SU-DHL-6 (cell line): ENCODE measurements at regions not wholly inside any gene's neighbourhood (a gene's known extent, or its start where the extent isn't known, plus 50 kb on each side); places are given as distances from the start of the nearest gene placed in this dataset.
A peak's percentile ranks its signal among the peaks of the same experiment; 100 is the strongest.

Experiments
- H2AFZ ChIP-seq: fragments of 200-600 bp; sonication (generic); 2 replicates; pipeline ENCODE4 v1.6.1; 2014; ENCODE audit warnings: low read depth, mild to moderate bottlenecking, moderate library complexity, mixed read lengths, antibody characterized with exemption, low read length; ENCODE audit not compliant: severe bottlenecking
- H3F3A ChIP-seq: fragments of 200-600 bp; shearing (Covaris generic); 2 replicates; pipeline ENCODE4 v1.6.0; 2016; ENCODE audit warnings: antibody characterized with exemption, mild to moderate bottlenecking; ENCODE audit not compliant: insufficient read depth
- H3K27ac ChIP-seq: fragments of 200-600 bp; sonication (generic); 2 replicates; pipeline ENCODE4 v1.5.1; 2016; ENCODE audit warnings: low read depth, mild to moderate bottlenecking, low read length, moderate library complexity, mixed read lengths
- H3K27me3 ChIP-seq: fragments of 200-600 bp; sonication (generic), shearing (Covaris generic); 2 replicates; pipeline ENCODE4 v1.6.0; 2014; ENCODE audit warnings: mild to moderate bottlenecking, low read length
- H3K36me3 ChIP-seq: fragments of 200-600 bp; sonication (generic); 2 replicates; pipeline ENCODE4 v1.6.1; 2014; ENCODE audit warnings: mild to moderate bottlenecking, low read length, mixed read lengths
- H3K4me2 ChIP-seq: fragments of 300-600, 200-600 bp; shearing (Covaris generic), sonication (generic); 2 replicates; pipeline ENCODE4 v1.6.0; 2014; ENCODE audit warnings: low read length, low read depth, mild to moderate bottlenecking; ENCODE audit not compliant: poor library complexity, severe bottlenecking
- H3K4me3 ChIP-seq: fragments of 200-600 bp; sonication (generic); 2 replicates; pipeline ENCODE4 v1.5.1; 2014; ENCODE audit warnings: antibody characterized with exemption, low read length, mild to moderate bottlenecking, mixed read lengths; ENCODE audit not compliant: insufficient read depth, poor library complexity, severe bottlenecking
- H3K79me2 ChIP-seq: fragments of 200-600 bp; sonication (generic); 2 replicates; pipeline ENCODE4 v1.6.1; 2014; ENCODE audit warnings: mild to moderate bottlenecking, low read length, moderate library complexity; ENCODE audit not compliant: insufficient read depth
- H3K9ac ChIP-seq: fragments of 200-600 bp; sonication (generic); 2 replicates; pipeline ENCODE4 v1.7.0; 2014; ENCODE audit warnings: mild to moderate bottlenecking, low read length
- H3K9me2 ChIP-seq: fragments of 200-600 bp; sonication (generic); replicated peaks from 2 replicates; pipeline ENCODE4 v1.6.1; 2014; ENCODE audit warnings: low read length; ENCODE audit not compliant: insufficient read depth
- H3K9me3 ChIP-seq: fragments of 200-600 bp; sonication (generic); 2 replicates; pipeline ENCODE4 v1.6.1; 2014; ENCODE audit warnings: low read length, mixed read lengths; ENCODE audit not compliant: insufficient read depth
- H4K20me1 ChIP-seq: fragments of 200-600 bp; sonication (generic); 2 replicates; pipeline ENCODE4 v1.6.1; 2014; ENCODE audit warnings: low read depth, mild to moderate bottlenecking, antibody characterized with exemption, low read length, moderate library complexity, mixed read lengths
- EZH2phosphoT487 ChIP-seq: fragments of 200-600 bp; sonication (generic), shearing (Covaris generic); conservative IDR thresholded peaks from 2 replicates; pipeline ENCODE4 v1.6.1; 2018; ENCODE audit warnings: mild to moderate bottlenecking, antibody characterized with exemption, low read length, moderate library complexity, mixed read lengths
- TF ChIP-seq, protein P1 (sequence below): fragments of 200-600 bp; sonication (generic); IDR thresholded peaks from one replicate; pipeline ENCODE4 v1.5.1; 2017; ENCODE audit warnings: antibody characterized with exemption, mild to moderate bottlenecking, low read length, moderate library complexity; ENCODE audit not compliant: insufficient read depth, poor library complexity, severe bottlenecking

DNA sequence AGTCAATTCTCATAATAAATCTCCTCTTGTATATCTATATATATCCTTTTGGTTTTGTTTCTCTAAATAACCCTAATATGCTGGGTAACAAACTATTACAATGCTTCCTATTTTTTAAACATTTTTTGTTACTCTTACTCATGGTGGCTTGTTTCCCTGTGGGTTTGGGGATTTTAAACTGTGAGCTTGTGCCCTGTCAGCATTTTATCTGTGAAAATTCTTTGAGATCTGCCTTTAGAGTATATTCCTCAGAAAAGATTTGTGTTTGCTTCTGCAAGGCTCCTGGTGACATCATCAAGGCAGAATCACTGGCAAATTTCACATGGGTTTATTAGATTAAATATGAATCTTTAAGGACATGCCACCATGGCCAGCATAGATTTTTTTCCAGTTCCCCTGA is 273.6 kb downstream of the LRFN2 start:
- Histone ChIP-seq H2AFZ (no peak overlapping the region), H3K36me3 (no peaks in the 10 kb centered on the region), H4K20me1 (no peaks in the 10 kb centered on the region), H3F3A (no peaks in the 10 kb centered on the region), H3K27ac (no peak overlapping the region), H3K4me2 (no peak overlapping the region), H3K9me2 (no peaks in the 10 kb centered on the region), H3K9me3 (no peaks in the 10 kb centered on the region), H3K27me3 (no peaks in the 10 kb centered on the region), H3K4me3 (no peak overlapping the region), H3K79me2 (no peaks in the 10 kb centered on the region), H3K9ac (no peak overlapping the region)
- TF ChIP-seq, protein P1, sequence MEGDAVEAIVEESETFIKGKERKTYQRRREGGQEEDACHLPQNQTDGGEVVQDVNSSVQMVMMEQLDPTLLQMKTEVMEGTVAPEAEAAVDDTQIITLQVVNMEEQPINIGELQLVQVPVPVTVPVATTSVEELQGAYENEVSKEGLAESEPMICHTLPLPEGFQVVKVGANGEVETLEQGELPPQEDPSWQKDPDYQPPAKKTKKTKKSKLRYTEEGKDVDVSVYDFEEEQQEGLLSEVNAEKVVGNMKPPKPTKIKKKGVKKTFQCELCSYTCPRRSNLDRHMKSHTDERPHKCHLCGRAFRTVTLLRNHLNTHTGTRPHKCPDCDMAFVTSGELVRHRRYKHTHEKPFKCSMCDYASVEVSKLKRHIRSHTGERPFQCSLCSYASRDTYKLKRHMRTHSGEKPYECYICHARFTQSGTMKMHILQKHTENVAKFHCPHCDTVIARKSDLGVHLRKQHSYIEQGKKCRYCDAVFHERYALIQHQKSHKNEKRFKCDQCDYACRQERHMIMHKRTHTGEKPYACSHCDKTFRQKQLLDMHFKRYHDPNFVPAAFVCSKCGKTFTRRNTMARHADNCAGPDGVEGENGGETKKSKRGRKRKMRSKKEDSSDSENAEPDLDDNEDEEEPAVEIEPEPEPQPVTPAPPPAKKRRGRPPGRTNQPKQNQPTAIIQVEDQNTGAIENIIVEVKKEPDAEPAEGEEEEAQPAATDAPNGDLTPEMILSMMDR = no peak
- no peak for TF ChIP-seq EZH2phosphoT487

DNA sequence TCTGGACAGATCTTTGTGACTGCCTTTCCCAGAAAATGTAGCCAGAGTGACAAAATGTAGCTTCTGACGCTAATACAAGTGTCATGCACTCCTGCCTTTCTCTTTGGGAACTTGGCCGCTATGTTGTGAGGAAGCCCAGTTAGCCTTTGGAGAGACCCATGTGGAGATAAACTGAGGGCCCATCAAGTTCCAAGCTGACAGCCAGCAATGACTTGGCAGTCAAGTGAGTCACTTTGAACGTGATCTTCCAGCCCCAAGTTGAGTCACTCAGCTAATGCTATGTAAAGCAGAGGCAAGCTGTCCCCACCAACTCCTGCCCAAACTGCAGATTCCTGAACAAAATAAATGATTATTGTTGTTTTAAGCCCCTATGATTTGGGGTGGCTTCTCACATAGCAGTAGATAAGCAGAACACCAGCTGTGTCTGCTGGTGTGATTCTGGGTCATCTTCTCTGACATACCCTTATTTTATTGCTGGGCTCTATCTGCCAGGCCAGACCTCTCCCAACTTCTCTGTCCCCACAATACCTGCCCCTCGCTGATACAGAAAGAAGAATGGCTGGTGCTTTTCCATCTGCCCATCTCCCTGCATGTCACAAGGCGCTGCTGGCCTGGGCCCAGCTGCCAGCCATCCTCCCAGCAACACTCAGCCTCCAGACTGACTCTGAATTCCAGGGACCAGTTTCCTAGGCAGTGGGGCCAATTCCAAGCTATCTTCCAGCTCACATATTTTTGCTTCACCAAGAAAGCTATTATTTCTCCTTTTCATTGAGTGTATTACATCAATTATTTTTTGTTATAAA is 274.8 kb downstream of the LRFN2 start:
- no peaks in the 10 kb centered on the region for H3K9me2 ChIP-seq
- no peaks in the 10 kb centered on the region for H3K36me3 ChIP-seq
- TF ChIP-seq, protein P1 = no peak
- TF ChIP-seq EZH2phosphoT487 = no peak
- no peak overlapping the region for H3K27ac ChIP-seq
- no peak overlapping the region for H3K9ac ChIP-seq
- no peaks in the 10 kb centered on the region for H4K20me1 ChIP-seq
- no peak overlapping the region for H3K4me2 ChIP-seq
- no peaks in the 10 kb centered on the region for H3K27me3 ChIP-seq
- no peaks in the 10 kb centered on the region for H3F3A ChIP-seq
- H2AFZ ChIP-seq = no peak overlapping the region
- H3K4me3 ChIP-seq = no peak overlapping the region
- no peaks in the 10 kb centered on the region for H3K79me2 ChIP-seq
- no peaks in the 10 kb centered on the region for H3K9me3 ChIP-seq

DNA sequence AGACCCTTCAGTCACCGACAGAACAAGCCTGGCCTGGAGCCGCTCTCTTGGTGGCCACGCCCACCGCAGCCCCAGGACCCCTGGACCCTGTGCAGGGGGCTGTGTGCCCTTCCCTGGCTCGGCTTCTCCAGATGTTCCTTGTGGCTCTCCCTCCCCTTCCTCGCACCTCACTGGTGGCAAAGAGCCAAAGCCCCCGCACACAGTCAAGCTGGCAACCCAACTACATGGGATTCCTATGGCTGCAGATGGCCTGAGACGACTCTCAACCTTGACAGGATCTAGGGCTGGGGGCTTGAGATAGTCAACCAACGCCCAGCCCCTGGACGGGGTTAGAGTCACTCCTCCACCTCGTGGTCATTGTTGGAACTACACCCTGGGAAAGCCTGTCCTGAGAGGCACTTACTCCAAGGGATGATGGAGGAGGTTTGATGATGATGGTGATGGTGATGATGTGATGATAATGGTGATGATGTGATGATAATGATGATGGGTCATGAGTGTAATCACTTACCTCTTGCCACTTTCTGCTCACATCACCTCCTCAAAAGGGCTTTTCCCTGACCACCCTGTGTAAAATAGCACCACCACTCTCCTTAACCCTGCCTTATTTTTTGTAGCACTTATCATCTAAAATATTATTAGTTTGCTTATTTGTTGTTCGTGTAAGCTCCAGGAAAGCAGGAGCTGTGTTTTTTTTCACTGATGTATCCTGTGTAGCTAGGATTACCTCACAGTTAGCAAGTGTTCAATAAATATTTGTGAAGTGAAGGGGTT is 278.4 kb downstream of the LRFN2 start:
- TF ChIP-seq EZH2phosphoT487 = no peak
- TF ChIP-seq, protein P1 = peak; percentile 98
- Histone ChIP-seq H3K9me3 (no peaks in the 10 kb centered on the region), H3K9me2 (no peaks in the 10 kb centered on the region), H3K27me3 (no peaks in the 10 kb centered on the region), H2AFZ (no peak overlapping the region), H3K4me2 (no peak overlapping the region), H3K36me3 (no peaks in the 10 kb centered on the region), H3F3A (no peaks in the 10 kb centered on the region), H3K9ac (no peak overlapping the region), H3K79me2 (no peaks in the 10 kb centered on the region), H3K4me3 (no peak overlapping the region), H3K27ac (no peak overlapping the region), H4K20me1 (no peaks in the 10 kb centered on the region)
